B cell (primary cell): ENCODE measurements at regions not wholly inside any gene's neighbourhood (a gene's known extent, or its start where the extent isn't known, plus 50 kb on each side); places are given as distances from the start of the nearest gene placed in this dataset.

Experiments used
- ATAC-seq: fragments of 200-7000 bp; cut with Tn5 transposase; one replicate; pipeline ENCODE4 v1.10.0; 2021; ENCODE audit warnings: low read depth, mild to moderate bottlenecking, moderate number of reproducible peaks, moderate library complexity
- CTCF ChIA-PET: fragments of 350-600 bp; sonication (Branson Sonifier 250); formaldehyde crosslinking; loops from one replicate; lab custom pipeline; 2021; ENCODE audit warnings: antibody characterized with exemption, inconsistent platforms; lab: Charles Lee
- POLR2A ChIA-PET: fragments of 350-600 bp; sonication (Branson Sonifier 250); formaldehyde crosslinking; loops from one replicate; lab custom pipeline; 2021; ENCODE audit warnings: antibody characterized with exemption; lab: Charles Lee
- DNase-seq: peaks from one replicate; pipeline ENCODE4 v3.0.0; 2013
- H2AFZ ChIP-seq: 2 replicates; pipeline ENCODE4 v1.6.1; 2012; ENCODE audit warnings: mild to moderate bottlenecking, low read depth, low read length; ENCODE audit not compliant: insufficient read depth, poor library complexity, severe bottlenecking
- H3K27ac ChIP-seq, 2 donors: 1 replicate in 1 of 2; 2 replicates in 1 of 2; pipeline ENCODE4 v1.5.1; 2012 to 2013; ENCODE audit warnings: low read length in 2 of 2, mild to moderate bottlenecking in 2 of 2, moderate library complexity in 1 of 2
- H3K27me3 ChIP-seq, 4 experiments: fragments of 200-600 bp in 1 of 4; sonication (generic) in 1 of 4; replicated peaks in 1 of 4; 1 replicate in 2 of 4; 2 replicates in 2 of 4; pipeline versions ENCODE4 v1.6.1 to v1.7.0; 2013 to 2016; ENCODE audit warnings: low read length in 3 of 4, mild to moderate bottlenecking in 2 of 4, mixed read lengths in 1 of 4, moderate library complexity in 1 of 4; ENCODE audit not compliant: insufficient read depth in 4 of 4, control insufficient read depth in 3 of 4; ENCODE audit errors: control extremely low read depth in 1 of 4
- H3K36me3 ChIP-seq, 2 experiments: replicated peaks in 1 of 2; 1 replicate in 1 of 2; 2 replicates in 1 of 2; pipeline versions ENCODE4 v1.6.1 to v1.7.1; 2013; ENCODE audit warnings: low read length in 1 of 2; ENCODE audit not compliant: insufficient read depth in 2 of 2, control insufficient read depth in 1 of 2; ENCODE audit errors: control extremely low read depth in 1 of 2, extremely low read depth in 1 of 2
- H3K4me1 ChIP-seq, 2 donors: fragments of 200-600 bp in 1 of 2; sonication (generic) in 1 of 2; 1 replicate in 1 of 2; 2 replicates in 1 of 2; pipeline versions ENCODE4 v1.5.1 to v1.6.1; 2013 to 2017; ENCODE audit warnings: low read length in 2 of 2; ENCODE audit not compliant: control insufficient read depth in 2 of 2, insufficient read depth in 2 of 2
- H3K4me2 ChIP-seq: replicated peaks from 2 replicates; pipeline ENCODE3; 2012; ENCODE audit warnings: mild to moderate bottlenecking, low read depth, low read length; ENCODE audit not compliant: poor library complexity, severe bottlenecking
- H3K4me3 ChIP-seq, 5 experiments: fragments of 200-600 bp in 1 of 5; sonication (generic) in 1 of 5; 1 replicate in 3 of 5; 2 replicates in 2 of 5; pipeline versions ENCODE4 v1.5.1 to v1.7.0; 2011 to 2016; ENCODE audit warnings: low read length in 4 of 5, mild to moderate bottlenecking in 4 of 5, low read depth in 2 of 5, control low read depth in 1 of 5, moderate library complexity in 1 of 5; ENCODE audit not compliant: insufficient read depth in 1 of 5; ENCODE audit errors: control extremely low read depth in 1 of 5, extremely low read depth in 1 of 5
- H3K79me2 ChIP-seq: fragments of 200-600 bp; sonication (generic); one replicate; pipeline ENCODE4 v1.6.0; 2016; ENCODE audit warnings: low read length; ENCODE audit not compliant: control insufficient read depth, insufficient read depth
- H3K9ac ChIP-seq: fragments of 200-600 bp; sonication (generic); 2 replicates; pipeline ENCODE4 v1.6.1; 2017; ENCODE audit warnings: mild to moderate bottlenecking, low read length, moderate library complexity
- H3K9me3 ChIP-seq, 3 donors: one replicate each; pipeline versions ENCODE4 v1.6.1 to v1.7.1; 2013; ENCODE audit warnings: low read length in 2 of 3; ENCODE audit not compliant: control insufficient read depth in 2 of 3, insufficient read depth in 1 of 3; ENCODE audit errors: control extremely low read depth in 1 of 3
- H4K20me1 ChIP-seq: 2 replicates; pipeline ENCODE4 v1.6.0; 2012; ENCODE audit warnings: mild to moderate bottlenecking, low read length; ENCODE audit not compliant: insufficient read depth, control insufficient read depth, poor library complexity, severe bottlenecking
- H3K27ac Mint-ChIP-seq: one replicate; pipeline ENCODE4 v1.8.0; 2021; ENCODE audit warnings: mixed read lengths
- H3K27me3 Mint-ChIP-seq: one replicate; pipeline ENCODE4 v1.8.0; 2021; ENCODE audit warnings: mixed read lengths
- H3K4me1 Mint-ChIP-seq: one replicate; pipeline ENCODE4 v1.8.0; 2021; ENCODE audit warnings: mixed read lengths
- H3K4me3 Mint-ChIP-seq: one replicate; pipeline ENCODE4 v1.8.0; 2021; ENCODE audit warnings: mixed read lengths
- H3K9me3 Mint-ChIP-seq: one replicate; pipeline ENCODE4 v1.8.0; 2022; ENCODE audit warnings: mixed read lengths; ENCODE audit not compliant: insufficient read depth
- EZH2 ChIP-seq: IDR thresholded peaks from 2 replicates; pipeline ENCODE4 v1.6.1; 2012; ENCODE audit warnings: borderline replicate concordance, low read depth, mild to moderate bottlenecking, moderate library complexity, low read length; ENCODE audit not compliant: insufficient read depth, poor library complexity, severe bottlenecking
- WGBS: methylation state at CpG from one replicate; pipeline ENCODE4 v1.1.5; 2013; ENCODE audit warnings: missing lambda C conversion rate; ENCODE audit not compliant: insufficient coverage; 5-methylcytosine and 5-hydroxymethylcytosine counted together
- intact Hi-C: fragments of 100-400 bp; cut with micrococcal nuclease; formaldehyde crosslinking; loops from one replicate; pipeline ENCODE4 v1.10.0; 2022
- TF ChIP-seq, protein P1 (sequence below): fragments of 200-600 bp; IDR thresholded peaks from one replicate; pipeline ENCODE4 v1.8.0; 2022; ENCODE audit warnings: antibody characterized with exemption, mild to moderate bottlenecking

DNA sequence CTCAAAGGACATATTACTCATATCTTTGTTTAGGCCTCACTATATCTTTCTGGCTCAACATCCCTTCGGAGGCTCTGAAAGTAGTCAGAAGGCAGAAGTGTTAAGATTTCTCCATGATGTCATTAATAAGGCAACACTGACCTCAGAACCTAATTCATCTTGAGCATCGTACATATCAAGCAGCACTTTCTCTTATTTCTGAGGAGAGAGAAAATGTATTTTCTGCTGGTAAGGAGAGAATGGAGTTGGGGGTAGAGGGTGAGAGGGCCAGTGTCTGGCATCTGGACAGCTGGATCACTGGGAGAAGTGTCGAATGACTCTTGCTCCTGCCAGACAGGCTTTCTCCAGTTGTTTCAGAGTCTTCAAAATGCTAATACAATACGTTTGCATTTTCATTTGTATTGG lies 213.2 kb upstream of the PRICKLE1 start:
- ChIA-PET CTCF (no interaction called here), POLR2A (no interaction called here)
- Histone ChIP-seq H3K4me1 (no peaks in the 10 kb centered on the region), H3K9ac (no peak overlapping the region), H3K27ac (no peak overlapping the region), H3K4me3 (no peak overlapping the region), H2AFZ (no peak overlapping the region), H3K36me3 (no peaks in the 10 kb centered on the region), H3K9me3 (no peaks in the 10 kb centered on the region), H4K20me1 (no peaks in the 10 kb centered on the region), H3K4me2 (no peak overlapping the region), H3K79me2 (no peaks in the 10 kb centered on the region), H3K27me3 (no peaks in the 10 kb centered on the region)
- Mint-ChIP-seq H3K4me3 (no peak overlapping the region), H3K27ac (no peak overlapping the region), H3K4me1 (no peaks in the 10 kb centered on the region), H3K27me3 (no peaks in the 10 kb centered on the region), H3K9me3 (no peaks in the 10 kb centered on the region)
- WGBS, result 86% methylated on average over 1 of the region's 4 CpGs
- DNase-seq (no peak), ATAC-seq (no peak)
- TF ChIP-seq, protein P1, sequence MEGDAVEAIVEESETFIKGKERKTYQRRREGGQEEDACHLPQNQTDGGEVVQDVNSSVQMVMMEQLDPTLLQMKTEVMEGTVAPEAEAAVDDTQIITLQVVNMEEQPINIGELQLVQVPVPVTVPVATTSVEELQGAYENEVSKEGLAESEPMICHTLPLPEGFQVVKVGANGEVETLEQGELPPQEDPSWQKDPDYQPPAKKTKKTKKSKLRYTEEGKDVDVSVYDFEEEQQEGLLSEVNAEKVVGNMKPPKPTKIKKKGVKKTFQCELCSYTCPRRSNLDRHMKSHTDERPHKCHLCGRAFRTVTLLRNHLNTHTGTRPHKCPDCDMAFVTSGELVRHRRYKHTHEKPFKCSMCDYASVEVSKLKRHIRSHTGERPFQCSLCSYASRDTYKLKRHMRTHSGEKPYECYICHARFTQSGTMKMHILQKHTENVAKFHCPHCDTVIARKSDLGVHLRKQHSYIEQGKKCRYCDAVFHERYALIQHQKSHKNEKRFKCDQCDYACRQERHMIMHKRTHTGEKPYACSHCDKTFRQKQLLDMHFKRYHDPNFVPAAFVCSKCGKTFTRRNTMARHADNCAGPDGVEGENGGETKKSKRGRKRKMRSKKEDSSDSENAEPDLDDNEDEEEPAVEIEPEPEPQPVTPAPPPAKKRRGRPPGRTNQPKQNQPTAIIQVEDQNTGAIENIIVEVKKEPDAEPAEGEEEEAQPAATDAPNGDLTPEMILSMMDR, result no peak
- no peak for TF ChIP-seq EZH2
- intact Hi-C loops, result no loop called here

DNA sequence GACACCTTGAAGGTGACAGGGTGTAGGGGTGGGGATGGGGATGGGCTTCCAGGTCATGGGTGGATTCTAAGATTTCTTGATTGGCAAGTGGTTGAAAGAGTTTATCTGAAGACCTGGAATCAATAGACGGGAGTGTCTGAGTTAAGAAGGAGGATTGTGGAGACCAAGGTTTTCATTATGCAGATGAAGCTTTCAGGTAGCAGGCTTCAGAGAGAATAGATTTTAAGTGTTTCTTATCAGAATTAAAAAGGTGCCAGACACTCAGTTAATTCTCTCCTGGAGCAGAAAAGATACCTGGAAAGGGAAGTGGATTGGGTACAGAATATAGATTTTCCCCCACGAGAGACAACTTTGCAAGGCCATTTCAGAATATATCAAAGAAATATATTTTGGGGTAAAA lies 211.7 kb upstream of the PRICKLE1 start:
- H3K27me3 Mint-ChIP-seq, result no peaks in the 10 kb centered on the region
- Histone ChIP-seq H2AFZ (no peak overlapping the region), H3K4me3 (no peak overlapping the region), H3K9ac (no peak overlapping the region), H3K27me3 (no peaks in the 10 kb centered on the region), H3K4me1 (no peaks in the 10 kb centered on the region), H3K27ac (no peak overlapping the region), H3K79me2 (no peaks in the 10 kb centered on the region), H3K9me3 (no peaks in the 10 kb centered on the region), H3K4me2 (no peak overlapping the region), H4K20me1 (no peaks in the 10 kb centered on the region), H3K36me3 (no peaks in the 10 kb centered on the region)
- no peaks in the 10 kb centered on the region for H3K9me3 Mint-ChIP-seq
- ATAC-seq (no peak), DNase-seq (no peak)
- WGBS, result 100% methylated on average over 1 of the region's 2 CpGs
- POLR2A ChIA-PET, result no interaction called here
- intact Hi-C loops, result no loop called here
- no peaks in the 10 kb centered on the region for H3K4me1 Mint-ChIP-seq
- CTCF ChIA-PET, result no interaction called here
- no peak overlapping the region for H3K27ac Mint-ChIP-seq
- TF ChIP-seq, protein P1, result no peak
- TF ChIP-seq EZH2, result no peak
- H3K4me3 Mint-ChIP-seq, result no peak overlapping the region
